Lower lobe of right lung (tissue), 2 donors: ENCODE measurements at regions not wholly inside any gene's neighbourhood (a gene's known extent, or its start where the extent isn't known, plus 50 kb on each side); places are given as distances from the start of the nearest gene placed in this dataset.

Experiments
- ATAC-seq, 2 donors: fragments of 200-7000 bp; cut with Tn5 transposase; one replicate each; pipeline ENCODE4 v1.9.1; 2020 to 2022; ENCODE audit warnings: mild to moderate bottlenecking in 2 of 2, moderate library complexity in 2 of 2
- DNase-seq: peaks from one replicate; pipeline ENCODE4 v3.0.0-alpha.2; 2020
- H3K27ac ChIP-seq: fragments of 200-600 bp; one replicate; pipeline ENCODE4 v1.8.0; 2022
- H3K27me3 ChIP-seq: fragments of 200-600 bp; one replicate; pipeline ENCODE4 v1.8.0; 2022; ENCODE audit warnings: low read depth
- H3K36me3 ChIP-seq: fragments of 200-600 bp; one replicate; pipeline ENCODE4 v1.8.0; 2022; ENCODE audit warnings: mild to moderate bottlenecking
- H3K4me1 ChIP-seq: fragments of 200-600 bp; one replicate; pipeline ENCODE4 v1.8.0; 2022
- H3K4me3 ChIP-seq: fragments of 200-600 bp; one replicate; pipeline ENCODE4 v1.8.0; 2022; ENCODE audit warnings: mild to moderate bottlenecking
- H3K9me3 ChIP-seq: fragments of 200-600 bp; one replicate; pipeline ENCODE4 v1.8.0; 2022
- CTCF ChIP-seq: fragments of 200-600 bp; IDR thresholded peaks from one replicate; pipeline ENCODE4 v1.8.0; 2022; ENCODE audit warnings: antibody characterized with exemption, mild to moderate bottlenecking
- intact Hi-C: fragments of 100-400 bp; cut with DNase I; formaldehyde crosslinking; loops from one replicate; pipeline ENCODE4 v1.11.0; 2022
- donor health status: DM: no; HTN: yes; CAD: no; lungs with severe emphysema.

- intact Hi-C loops = no loop called here
- ATAC-seq = no peak
These were observed 1035.9 kb downstream of the TRHDE start for GRCh38 chr12:73308079-73308478.

GRCh38 chr12:73308747-73309146 is 1036.6 kb downstream of the TRHDE start:
- intact Hi-C loops = no loop called here
- H3K9me3 ChIP-seq = no peaks in the 10 kb centered on the region
- no peak overlapping the region for H3K27ac ChIP-seq
- H3K27me3 ChIP-seq = no peaks in the 10 kb centered on the region
- no peak for DNase-seq
- H3K4me1 ChIP-seq = no peaks in the 10 kb centered on the region
- TF ChIP-seq CTCF = no peak
- H3K4me3 ChIP-seq = no peak overlapping the region
- ATAC-seq = no peak
- H3K36me3 ChIP-seq = no peaks in the 10 kb centered on the region

More at GRCh38 chr12:73308079-73308478, 1035.9 kb downstream of the TRHDE start:
- H3K36me3 ChIP-seq = no peaks in the 10 kb centered on the region
- no peak for DNase-seq
- no peak overlapping the region for H3K27ac ChIP-seq
- no peaks in the 10 kb centered on the region for H3K4me1 ChIP-seq
- TF ChIP-seq CTCF = no peak
- H3K4me3 ChIP-seq = no peak overlapping the region
- H3K27me3 ChIP-seq = no peaks in the 10 kb centered on the region
- no peaks in the 10 kb centered on the region for H3K9me3 ChIP-seq

GRCh38 chr12:73321319-73321718 is 1049.1 kb downstream of the TRHDE start:
- ATAC-seq = no peak
- DNase-seq = no peak
- no peaks in the 10 kb centered on the region for H3K4me1 ChIP-seq
- H3K27me3 ChIP-seq = no peaks in the 10 kb centered on the region
- H3K27ac ChIP-seq = no peak overlapping the region
- H3K9me3 ChIP-seq = peaks cover 4% of the 10 kb centered on the region
- H3K4me3 ChIP-seq = no peak overlapping the region
- no peaks in the 10 kb centered on the region for H3K36me3 ChIP-seq
- no peak for TF ChIP-seq CTCF
- intact Hi-C loops = no loop called here

- Histone ChIP-seq H3K4me1 (no peaks in the 10 kb centered on the region), H3K36me3 (no peaks in the 10 kb centered on the region), H3K9me3 (peaks cover 4% of the 10 kb centered on the region), H3K27me3 (no peaks in the 10 kb centered on the region), H3K4me3 (no peak overlapping the region), H3K27ac (no peak overlapping the region)
- TF ChIP-seq CTCF = no peak
- no peak for ATAC-seq
- DNase-seq = no peak
- intact Hi-C loops = no loop called here
These were observed 1049.6 kb downstream of the TRHDE start for GRCh38 chr12:73321776-73322175.

- intact Hi-C loops = no loop called here
- no peak for DNase-seq
- ATAC-seq = no peak
These were observed 1058.6 kb downstream of the TRHDE start for GRCh38 chr12:73330584-73331351.

More at GRCh38 chr12:73330584-73331351, 1058.6 kb downstream of the TRHDE start:
- no peak overlapping the region for H3K27ac ChIP-seq
- no peaks in the 10 kb centered on the region for H3K27me3 ChIP-seq
- no peak overlapping the region for H3K4me3 ChIP-seq
- no peak for TF ChIP-seq CTCF
- no peaks in the 10 kb centered on the region for H3K9me3 ChIP-seq
- H3K36me3 ChIP-seq = no peaks in the 10 kb centered on the region
- H3K4me1 ChIP-seq = no peaks in the 10 kb centered on the region
